Bronchial epithelial cell (primary cell): ENCODE measurements at regions not wholly inside any gene's neighbourhood (a gene's known extent, or its start where the extent isn't known, plus 50 kb on each side); places are given as distances from the start of the nearest gene placed in this dataset.

ENCODE experiments used
- DNase-seq: peaks from one replicate; pipeline ENCODE4 v3.0.0-alpha.2; 2010; ENCODE audit warnings: low read depth
- FAIRE-seq: peaks from 2 replicates; lab custom pipeline; 2011; peaks lifted over from hg19 to GRCh38; lab: Jason Lieb, UNC
- H3K27me3 ChIP-seq: 2 replicates; pipeline ENCODE4 v1.5.1; 2011; ENCODE audit warnings: low read length; ENCODE audit not compliant: control insufficient read depth, insufficient read depth
- H3K36me3 ChIP-seq: 2 replicates; pipeline ENCODE4 v1.5.1; 2011; ENCODE audit warnings: low read length; ENCODE audit not compliant: control insufficient read depth, insufficient read depth
- H3K4me3 ChIP-seq: 2 replicates; pipeline ENCODE4 v1.5.1; 2011; ENCODE audit warnings: mild to moderate bottlenecking, low read depth, low read length, control low read depth
- TF ChIP-seq, protein P1 (sequence below): IDR thresholded peaks from 2 replicates; pipeline ENCODE4 v1.5.1; 2011; ENCODE audit warnings: mild to moderate bottlenecking, moderate library complexity, low read length, control low read depth, inconsistent platforms; ENCODE audit not compliant: insufficient read depth, severe bottlenecking

DNA sequence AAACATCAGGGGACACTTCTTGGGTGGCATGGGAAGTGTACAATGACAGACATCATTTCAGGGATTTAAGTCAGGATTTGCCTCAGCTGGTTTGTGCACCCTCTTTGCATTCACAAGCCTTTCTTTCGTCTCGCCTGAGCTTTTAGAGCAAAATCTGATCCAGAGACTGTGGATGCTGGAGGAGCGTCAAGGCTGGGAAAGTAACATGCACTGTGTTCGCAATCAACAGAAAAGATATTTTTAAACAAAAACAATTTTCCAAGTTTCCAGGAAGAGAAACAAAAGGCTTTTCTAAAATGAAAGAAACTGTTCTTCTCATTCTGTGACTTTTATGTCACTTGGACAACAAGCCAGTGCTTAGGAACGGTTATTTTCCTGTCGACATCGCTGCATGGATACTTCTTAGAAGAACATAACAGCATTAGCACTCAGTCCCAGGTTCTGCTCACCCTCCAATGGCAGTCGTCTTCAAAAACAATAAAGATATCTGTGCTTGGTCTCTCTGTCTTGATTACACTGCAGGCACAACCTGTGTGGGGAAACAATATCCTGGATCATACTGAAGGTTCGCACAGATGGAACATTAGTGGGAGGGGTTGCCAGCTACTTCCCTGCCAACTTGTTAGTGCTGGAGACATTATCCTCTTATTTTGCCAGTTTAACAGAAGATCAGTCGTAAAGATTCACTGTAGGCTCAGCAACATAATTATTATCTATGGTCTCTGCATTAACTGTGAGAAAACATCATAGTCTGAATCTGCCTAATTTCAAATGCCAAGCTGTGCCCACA is 403.3 kb upstream of the ATP2B1 start:
- FAIRE-seq (no peak), DNase-seq (no peak)
- TF ChIP-seq, protein P1, sequence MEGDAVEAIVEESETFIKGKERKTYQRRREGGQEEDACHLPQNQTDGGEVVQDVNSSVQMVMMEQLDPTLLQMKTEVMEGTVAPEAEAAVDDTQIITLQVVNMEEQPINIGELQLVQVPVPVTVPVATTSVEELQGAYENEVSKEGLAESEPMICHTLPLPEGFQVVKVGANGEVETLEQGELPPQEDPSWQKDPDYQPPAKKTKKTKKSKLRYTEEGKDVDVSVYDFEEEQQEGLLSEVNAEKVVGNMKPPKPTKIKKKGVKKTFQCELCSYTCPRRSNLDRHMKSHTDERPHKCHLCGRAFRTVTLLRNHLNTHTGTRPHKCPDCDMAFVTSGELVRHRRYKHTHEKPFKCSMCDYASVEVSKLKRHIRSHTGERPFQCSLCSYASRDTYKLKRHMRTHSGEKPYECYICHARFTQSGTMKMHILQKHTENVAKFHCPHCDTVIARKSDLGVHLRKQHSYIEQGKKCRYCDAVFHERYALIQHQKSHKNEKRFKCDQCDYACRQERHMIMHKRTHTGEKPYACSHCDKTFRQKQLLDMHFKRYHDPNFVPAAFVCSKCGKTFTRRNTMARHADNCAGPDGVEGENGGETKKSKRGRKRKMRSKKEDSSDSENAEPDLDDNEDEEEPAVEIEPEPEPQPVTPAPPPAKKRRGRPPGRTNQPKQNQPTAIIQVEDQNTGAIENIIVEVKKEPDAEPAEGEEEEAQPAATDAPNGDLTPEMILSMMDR, result no peak
- H3K27me3 ChIP-seq, result no peaks in the 10 kb centered on the region
- H3K4me3 ChIP-seq, result no peak overlapping the region
- no peaks in the 10 kb centered on the region for H3K36me3 ChIP-seq

DNA sequence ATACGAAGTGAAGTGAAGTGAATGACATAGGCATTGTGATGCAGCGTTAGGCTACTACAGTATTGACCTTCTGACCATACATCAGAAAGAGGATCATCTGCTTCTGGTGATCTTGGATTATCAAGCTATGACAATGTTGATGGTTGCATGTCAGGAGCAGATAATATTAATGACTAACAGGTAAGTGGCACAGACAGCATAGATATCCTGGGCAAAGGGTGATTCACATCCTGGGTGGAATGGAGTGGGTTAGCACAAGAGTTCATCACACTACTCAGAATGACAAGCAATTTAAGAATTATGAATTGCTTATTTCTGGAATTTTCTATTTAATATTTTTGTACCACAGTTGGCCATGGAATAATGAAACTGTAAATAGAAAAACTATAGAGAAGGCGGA is 397.9 kb upstream of the ATP2B1 start:
- Histone ChIP-seq H3K4me3 (no peak overlapping the region), H3K27me3 (no peaks in the 10 kb centered on the region), H3K36me3 (no peaks in the 10 kb centered on the region)
- no peak for FAIRE-seq
- DNase-seq, result peak; percentile 88
- TF ChIP-seq, protein P1, result no peak

DNA sequence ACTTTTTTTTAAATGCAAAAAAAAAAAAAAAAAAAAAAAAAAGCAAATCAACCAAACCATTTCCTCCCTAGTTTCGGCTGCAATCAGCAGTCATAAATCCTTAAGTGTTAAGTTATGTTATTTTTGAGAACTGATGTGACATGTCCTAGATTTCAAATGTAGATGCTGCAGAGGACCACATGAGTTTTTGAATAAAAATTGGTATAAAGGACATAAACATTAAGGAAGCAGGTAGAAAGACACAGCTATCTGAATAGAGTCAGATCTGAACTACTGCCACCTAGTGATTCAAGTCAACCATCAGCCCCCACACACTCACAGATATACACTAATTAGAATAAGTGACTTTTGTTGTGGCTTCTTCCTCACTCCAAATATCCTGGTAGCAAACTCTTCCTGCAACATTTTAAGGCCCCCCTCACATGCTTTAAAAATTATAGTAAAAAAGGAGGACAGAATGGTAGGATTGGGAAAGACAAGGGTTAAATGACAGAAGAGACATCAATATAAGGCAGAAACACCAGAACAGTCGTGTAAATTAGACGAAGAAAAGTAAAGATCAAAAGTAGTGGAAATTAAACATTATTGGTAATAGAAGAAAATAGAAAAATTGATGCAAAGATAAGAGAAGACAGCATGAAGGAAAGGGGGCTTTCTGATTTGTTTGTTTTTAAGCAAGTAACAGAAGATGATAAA is 394.5 kb upstream of the ATP2B1 start:
- FAIRE-seq, result no peak
- Histone ChIP-seq H3K27me3 (no peaks in the 10 kb centered on the region), H3K36me3 (no peaks in the 10 kb centered on the region), H3K4me3 (no peak overlapping the region)
- DNase-seq, result peak; percentile 59
- TF ChIP-seq, protein P1, result peak; percentile 64

DNA sequence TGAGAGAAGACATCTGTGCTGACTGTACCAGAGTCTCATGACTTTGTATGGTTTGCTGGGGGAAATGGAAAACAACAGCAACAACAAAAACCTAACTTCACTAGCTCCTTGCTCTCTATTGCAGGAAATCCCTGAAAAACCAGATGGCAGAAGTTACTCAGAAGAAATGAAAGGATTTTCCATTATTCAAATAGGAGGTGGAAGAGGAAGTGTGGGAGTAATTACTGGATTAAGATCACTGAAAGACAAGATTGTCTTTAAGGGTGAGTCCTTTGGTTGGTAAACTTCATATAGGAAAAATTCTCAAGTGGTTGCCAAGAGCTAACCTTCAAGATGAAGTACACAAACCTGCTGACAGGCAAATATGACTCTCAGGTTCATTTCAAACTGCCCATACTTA is 391.9 kb upstream of the ATP2B1 start:
- FAIRE-seq, result no peak

DNA sequence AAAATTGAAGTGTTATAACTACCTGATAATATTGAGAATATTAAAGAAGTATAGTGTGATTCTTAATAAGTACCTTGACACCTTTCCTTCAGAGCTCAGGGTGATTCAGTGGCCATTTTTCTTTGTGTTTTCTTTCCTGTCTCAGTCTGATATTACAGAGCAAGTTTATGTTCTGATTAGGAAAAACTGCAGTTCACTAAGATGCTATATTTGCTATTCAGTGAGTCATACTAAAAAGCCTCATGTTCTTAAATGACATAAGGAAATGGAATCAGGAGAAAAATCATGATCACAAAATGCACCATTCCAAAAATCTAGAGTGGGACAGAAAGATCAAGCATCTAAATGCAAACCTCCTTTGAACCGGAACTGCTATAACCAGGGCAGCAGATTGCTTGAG is 390.6 kb upstream of the ATP2B1 start:
- DNase-seq (peak; percentile 74), FAIRE-seq (no peak)
- no peaks in the 10 kb centered on the region for H3K36me3 ChIP-seq
- H3K4me3 ChIP-seq, result no peak overlapping the region
- TF ChIP-seq, protein P1, result no peak
- H3K27me3 ChIP-seq, result no peaks in the 10 kb centered on the region

More for the DNA sequence above, 391.9 kb upstream of the ATP2B1 start:
- H3K27me3 ChIP-seq, result no peaks in the 10 kb centered on the region
- H3K4me3 ChIP-seq, result no peak overlapping the region
- no peaks in the 10 kb centered on the region for H3K36me3 ChIP-seq
- peak; percentile 26 for DNase-seq
- TF ChIP-seq, protein P1, result no peak
